Neural cell (in vitro differentiated cells): ENCODE measurements at regions not wholly inside any gene's neighbourhood (a gene's known extent, or its start where the extent isn't known, plus 50 kb on each side); places are given as distances from the start of the nearest gene placed in this dataset.

Experiments
- H2AFZ ChIP-seq: fragments of 200-600, 300-800 bp; sonication (generic), shearing (Covaris generic); 2 replicates; pipeline ENCODE4 v1.6.0; 2014; ENCODE audit warnings: low read depth, mild to moderate bottlenecking, antibody characterized with exemption, low read length, moderate library complexity
- H3F3A ChIP-seq: fragments of 200-600 bp; shearing (Covaris generic); 2 replicates; pipeline ENCODE4 v1.6.1; 2016; ENCODE audit warnings: mild to moderate bottlenecking, moderate library complexity, mixed read lengths, antibody characterized with exemption, low read length; ENCODE audit not compliant: insufficient read depth, poor library complexity, severe bottlenecking
- H3K27ac ChIP-seq: fragments of 200-600, 300-800 bp; sonication (generic), shearing (Covaris generic); 2 replicates; pipeline ENCODE4 v1.5.1; 2014; ENCODE audit warnings: mild to moderate bottlenecking, low read length, moderate library complexity
- H3K27me3 ChIP-seq: fragments of 300-800, 200-600 bp; sonication (generic), shearing (Covaris generic); 2 replicates; pipeline ENCODE4 v1.6.0; 2014; ENCODE audit warnings: mild to moderate bottlenecking, low read depth, low read length, moderate library complexity; ENCODE audit not compliant: insufficient read depth
- H3K36me3 ChIP-seq: fragments of 300-800, 200-600 bp; sonication (generic), shearing (Covaris generic); 2 replicates; pipeline ENCODE4 v1.5.1; 2014; ENCODE audit warnings: mild to moderate bottlenecking, antibody characterized with exemption, low read length, moderate library complexity; ENCODE audit not compliant: insufficient read depth
- H3K4me2 ChIP-seq: fragments of 300-800, 200-600 bp; sonication (generic), shearing (Covaris generic); 2 replicates; pipeline ENCODE4 v1.6.0; 2014; ENCODE audit warnings: mild to moderate bottlenecking, low read length
- H3K4me3 ChIP-seq: fragments of 300-800, 200-600 bp; sonication (generic), shearing (Covaris generic); 2 replicates; pipeline ENCODE4 v1.5.1; 2014; ENCODE audit warnings: mild to moderate bottlenecking, low read length, moderate library complexity
- H3K79me2 ChIP-seq: fragments of 200-600 bp; shearing (Covaris generic); replicated peaks from 2 replicates; pipeline ENCODE4 v1.6.0; 2014; ENCODE audit warnings: mild to moderate bottlenecking, low read length, moderate library complexity; ENCODE audit not compliant: insufficient read depth
- H3K9ac ChIP-seq: fragments of 300-800, 200-600 bp; sonication (generic), shearing (Covaris generic); 2 replicates; pipeline ENCODE4 v1.6.1; 2016; ENCODE audit warnings: mild to moderate bottlenecking, low read length, mixed read lengths
- H3K9me2 ChIP-seq: fragments of 200-600 bp; shearing (Covaris generic); 2 replicates; pipeline ENCODE4 v1.6.1; 2016; ENCODE audit warnings: mild to moderate bottlenecking, low read length, mixed read lengths; ENCODE audit not compliant: insufficient read depth
- H3K9me3 ChIP-seq: fragments of 200-600, 300-800 bp; sonication (generic), shearing (Covaris generic); 2 replicates; pipeline ENCODE4 v1.6.1; 2016; ENCODE audit warnings: mild to moderate bottlenecking, mixed run types, low read length, moderate library complexity, mixed read lengths
- H4K20me1 ChIP-seq: fragments of 200-600 bp; shearing (Covaris generic); 2 replicates; pipeline ENCODE4 v1.6.1; 2016; ENCODE audit warnings: mild to moderate bottlenecking, mixed run types; ENCODE audit not compliant: insufficient read depth
- EP300 ChIP-seq: fragments of 450-650 bp; conservative IDR thresholded peaks from 2 replicates; pipeline ENCODE4 v1.6.1; 2014; ENCODE audit warnings: antibody characterized with exemption, mild to moderate bottlenecking, moderate library complexity; ENCODE audit not compliant: poor library complexity, severe bottlenecking
- EZH2 ChIP-seq: fragments of 200-600, 300-800 bp; shearing (Covaris generic), sonication (generic); IDR thresholded peaks from 2 replicates; pipeline ENCODE4 v1.6.1; 2014; ENCODE audit warnings: antibody characterized with exemption, low read length, borderline replicate concordance, mild to moderate bottlenecking; ENCODE audit not compliant: insufficient read depth, poor library complexity, severe bottlenecking
- MXI1 ChIP-seq: fragments of 450-650 bp; conservative IDR thresholded peaks from 2 replicates; pipeline ENCODE4 v1.6.1; 2014; ENCODE audit warnings: antibody characterized with exemption, mild to moderate bottlenecking; ENCODE audit not compliant: poor library complexity, severe bottlenecking
- POLR2AphosphoS5 ChIP-seq: IDR thresholded peaks from 2 replicates; pipeline ENCODE4 v1.6.1; 2012
- RAD21 ChIP-seq: fragments of 450-650 bp; conservative IDR thresholded peaks from 2 replicates; pipeline ENCODE4 v1.6.1; 2014; ENCODE audit warnings: antibody characterized with exemption, mild to moderate bottlenecking, moderate library complexity
- SMC3 ChIP-seq: fragments of 450-650 bp; conservative IDR thresholded peaks from 2 replicates; pipeline ENCODE4 v1.6.1; 2014; ENCODE audit warnings: antibody characterized with exemption, mild to moderate bottlenecking, moderate library complexity; ENCODE audit not compliant: poor library complexity
- TAF1 ChIP-seq: IDR thresholded peaks from 2 replicates; pipeline ENCODE4 v1.6.1; 2012; ENCODE audit warnings: low read depth
- TF ChIP-seq, protein P1 (sequence below): fragments of 450-650 bp; IDR thresholded peaks from 2 replicates; pipeline ENCODE4 v1.5.1; 2014; ENCODE audit warnings: antibody characterized with exemption, mild to moderate bottlenecking, moderate library complexity; ENCODE audit not compliant: poor library complexity, severe bottlenecking
- TF ChIP-seq, protein P2 (sequence below): IDR thresholded peaks from 2 replicates; pipeline ENCODE4 v1.6.1; 2012; ENCODE audit warnings: borderline replicate concordance

DNA sequence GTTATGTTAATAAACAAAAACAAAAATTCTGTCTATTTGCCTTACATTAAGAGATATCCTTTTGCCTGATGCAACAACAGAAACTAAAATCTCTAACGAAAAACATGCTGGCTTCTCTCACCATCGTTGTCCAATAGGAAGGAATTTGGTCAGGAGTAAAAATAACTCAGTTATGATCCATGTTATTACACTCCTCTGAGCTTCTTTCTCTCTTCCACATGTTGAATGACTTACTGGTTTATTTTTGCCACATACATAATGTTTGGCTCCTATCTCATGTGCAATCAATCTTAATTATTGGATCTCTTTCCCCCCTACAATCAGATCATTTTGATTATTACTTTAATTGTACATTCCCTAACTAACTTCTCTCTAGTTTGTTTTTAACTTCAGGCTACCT, 688.4 kb downstream of the USP25 start:
- H3K4me2 ChIP-seq: no peak overlapping the region
- H3K27ac ChIP-seq: no peak overlapping the region
- peaks cover 7% of the 10 kb centered on the region for H3K79me2 ChIP-seq
- H4K20me1 ChIP-seq: no peaks in the 10 kb centered on the region
- H3K4me3 ChIP-seq: no peak overlapping the region
- TF ChIP-seq POLR2AphosphoS5 (no peak), SMC3 (no peak), EP300 (no peak), TAF1 (no peak), EZH2 (no peak), MXI1 (no peak)
- TF ChIP-seq, protein P1, sequence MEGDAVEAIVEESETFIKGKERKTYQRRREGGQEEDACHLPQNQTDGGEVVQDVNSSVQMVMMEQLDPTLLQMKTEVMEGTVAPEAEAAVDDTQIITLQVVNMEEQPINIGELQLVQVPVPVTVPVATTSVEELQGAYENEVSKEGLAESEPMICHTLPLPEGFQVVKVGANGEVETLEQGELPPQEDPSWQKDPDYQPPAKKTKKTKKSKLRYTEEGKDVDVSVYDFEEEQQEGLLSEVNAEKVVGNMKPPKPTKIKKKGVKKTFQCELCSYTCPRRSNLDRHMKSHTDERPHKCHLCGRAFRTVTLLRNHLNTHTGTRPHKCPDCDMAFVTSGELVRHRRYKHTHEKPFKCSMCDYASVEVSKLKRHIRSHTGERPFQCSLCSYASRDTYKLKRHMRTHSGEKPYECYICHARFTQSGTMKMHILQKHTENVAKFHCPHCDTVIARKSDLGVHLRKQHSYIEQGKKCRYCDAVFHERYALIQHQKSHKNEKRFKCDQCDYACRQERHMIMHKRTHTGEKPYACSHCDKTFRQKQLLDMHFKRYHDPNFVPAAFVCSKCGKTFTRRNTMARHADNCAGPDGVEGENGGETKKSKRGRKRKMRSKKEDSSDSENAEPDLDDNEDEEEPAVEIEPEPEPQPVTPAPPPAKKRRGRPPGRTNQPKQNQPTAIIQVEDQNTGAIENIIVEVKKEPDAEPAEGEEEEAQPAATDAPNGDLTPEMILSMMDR: no peak
- TF ChIP-seq, protein P2, sequence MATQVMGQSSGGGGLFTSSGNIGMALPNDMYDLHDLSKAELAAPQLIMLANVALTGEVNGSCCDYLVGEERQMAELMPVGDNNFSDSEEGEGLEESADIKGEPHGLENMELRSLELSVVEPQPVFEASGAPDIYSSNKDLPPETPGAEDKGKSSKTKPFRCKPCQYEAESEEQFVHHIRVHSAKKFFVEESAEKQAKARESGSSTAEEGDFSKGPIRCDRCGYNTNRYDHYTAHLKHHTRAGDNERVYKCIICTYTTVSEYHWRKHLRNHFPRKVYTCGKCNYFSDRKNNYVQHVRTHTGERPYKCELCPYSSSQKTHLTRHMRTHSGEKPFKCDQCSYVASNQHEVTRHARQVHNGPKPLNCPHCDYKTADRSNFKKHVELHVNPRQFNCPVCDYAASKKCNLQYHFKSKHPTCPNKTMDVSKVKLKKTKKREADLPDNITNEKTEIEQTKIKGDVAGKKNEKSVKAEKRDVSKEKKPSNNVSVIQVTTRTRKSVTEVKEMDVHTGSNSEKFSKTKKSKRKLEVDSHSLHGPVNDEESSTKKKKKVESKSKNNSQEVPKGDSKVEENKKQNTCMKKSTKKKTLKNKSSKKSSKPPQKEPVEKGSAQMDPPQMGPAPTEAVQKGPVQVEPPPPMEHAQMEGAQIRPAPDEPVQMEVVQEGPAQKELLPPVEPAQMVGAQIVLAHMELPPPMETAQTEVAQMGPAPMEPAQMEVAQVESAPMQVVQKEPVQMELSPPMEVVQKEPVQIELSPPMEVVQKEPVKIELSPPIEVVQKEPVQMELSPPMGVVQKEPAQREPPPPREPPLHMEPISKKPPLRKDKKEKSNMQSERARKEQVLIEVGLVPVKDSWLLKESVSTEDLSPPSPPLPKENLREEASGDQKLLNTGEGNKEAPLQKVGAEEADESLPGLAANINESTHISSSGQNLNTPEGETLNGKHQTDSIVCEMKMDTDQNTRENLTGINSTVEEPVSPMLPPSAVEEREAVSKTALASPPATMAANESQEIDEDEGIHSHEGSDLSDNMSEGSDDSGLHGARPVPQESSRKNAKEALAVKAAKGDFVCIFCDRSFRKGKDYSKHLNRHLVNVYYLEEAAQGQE: no peak
- H3K9ac ChIP-seq: no peak overlapping the region
- H2AFZ ChIP-seq: no peak overlapping the region
- no peaks in the 10 kb centered on the region for H3K9me2 ChIP-seq
- no peaks in the 10 kb centered on the region for H3K27me3 ChIP-seq
- no peaks in the 10 kb centered on the region for H3K36me3 ChIP-seq
- H3F3A ChIP-seq: no peaks in the 10 kb centered on the region
- H3K9me3 ChIP-seq: no peaks in the 10 kb centered on the region

DNA sequence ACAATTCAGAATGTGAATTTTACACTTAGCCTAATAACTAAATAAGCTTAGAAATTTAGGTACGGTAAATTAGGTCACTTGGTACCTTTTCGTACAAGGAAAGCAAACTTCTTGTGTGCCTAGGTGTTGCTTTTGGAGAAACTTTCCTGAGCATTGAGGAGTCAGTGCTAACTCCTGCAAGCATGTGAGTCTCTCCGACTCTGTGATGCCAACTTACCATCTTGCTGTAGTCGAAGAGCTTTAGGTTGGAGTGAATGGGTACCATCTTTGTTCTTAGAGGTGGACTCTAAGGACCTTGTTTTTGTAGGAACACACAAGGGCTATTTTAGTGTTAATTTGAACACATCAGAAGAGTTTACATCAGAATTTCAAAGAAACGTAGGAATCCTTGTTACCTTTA, 688.9 kb downstream of the USP25 start:
- Histone ChIP-seq H3K9ac (no peak overlapping the region), H3K79me2 (peaks cover 7% of the 10 kb centered on the region), H3K4me2 (no peak overlapping the region), H3F3A (no peaks in the 10 kb centered on the region), H3K9me2 (no peaks in the 10 kb centered on the region), H2AFZ (no peak overlapping the region), H3K27ac (no peak overlapping the region), H3K36me3 (no peaks in the 10 kb centered on the region), H3K4me3 (no peak overlapping the region), H4K20me1 (no peaks in the 10 kb centered on the region), H3K9me3 (no peaks in the 10 kb centered on the region), H3K27me3 (no peaks in the 10 kb centered on the region)
- TF ChIP-seq, protein P1: no peak
- TF ChIP-seq EP300 (no peak), EZH2 (no peak), TAF1 (no peak), SMC3 (no peak), MXI1 (no peak), RAD21 (no peak), POLR2AphosphoS5 (no peak)
- TF ChIP-seq, protein P2: no peak
